GM21529 (cell line): ENCODE measurements at regions not wholly inside any gene's neighbourhood (a gene's known extent, or its start where the extent isn't known, plus 50 kb on each side); places are given as distances from the start of the nearest gene placed in this dataset.
"Not testable (repeated sequence)": the region's sequence is repeated elsewhere in the genome, so short reads cannot be mapped to it uniquely, and the experiment has no call there.

ENCODE experiments used
- ATAC-seq: cut with Tn5 transposase; IDR thresholded peaks from one replicate; pipeline ENCODE4 v1.9.1; 2021; ENCODE audit not compliant: unreplicated experiment

DNA sequence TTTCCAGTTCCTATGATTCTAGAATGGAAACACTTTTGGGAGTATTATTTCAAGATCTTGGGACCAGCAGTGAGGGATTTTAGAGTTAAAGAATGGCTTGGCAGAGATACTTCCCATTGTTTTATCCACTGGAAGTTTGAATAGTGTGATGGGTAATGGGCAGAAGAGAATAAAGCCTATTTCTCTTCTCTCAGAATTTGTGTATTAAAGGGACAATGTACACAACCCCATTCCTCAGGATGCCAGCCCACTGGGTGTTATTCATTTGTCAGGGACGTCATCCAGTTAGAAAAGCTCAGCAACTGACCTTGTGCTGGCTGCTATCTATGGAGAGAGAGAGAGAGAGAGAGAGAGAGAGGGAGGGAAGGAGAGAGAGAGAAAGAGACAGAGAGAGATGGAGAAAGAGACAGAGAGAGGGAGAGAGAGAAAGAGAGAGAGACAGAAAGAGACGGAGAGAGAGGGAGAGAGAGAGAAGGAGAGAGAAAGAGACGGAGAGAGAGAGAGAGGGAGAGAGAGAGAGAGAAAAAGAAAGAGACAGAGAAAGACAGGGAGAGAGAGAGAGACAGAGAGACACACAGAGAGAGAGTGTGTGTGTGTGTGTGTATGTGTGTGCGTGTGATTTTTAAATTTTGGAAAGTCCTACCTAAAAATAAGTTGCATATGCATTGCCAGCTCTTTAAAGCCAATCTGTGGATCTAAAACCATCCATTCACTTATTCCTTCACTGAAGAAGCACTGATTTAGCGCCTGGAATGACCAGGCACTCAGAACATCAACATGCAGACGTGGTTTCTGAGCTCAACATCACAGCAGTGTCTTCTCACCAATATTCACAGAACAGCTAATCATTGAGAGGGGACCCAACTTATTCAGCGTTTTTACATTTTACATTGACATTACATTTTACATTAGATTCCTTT lies 388.8 kb downstream of the THBS2 start:
- no peak for ATAC-seq

DNA sequence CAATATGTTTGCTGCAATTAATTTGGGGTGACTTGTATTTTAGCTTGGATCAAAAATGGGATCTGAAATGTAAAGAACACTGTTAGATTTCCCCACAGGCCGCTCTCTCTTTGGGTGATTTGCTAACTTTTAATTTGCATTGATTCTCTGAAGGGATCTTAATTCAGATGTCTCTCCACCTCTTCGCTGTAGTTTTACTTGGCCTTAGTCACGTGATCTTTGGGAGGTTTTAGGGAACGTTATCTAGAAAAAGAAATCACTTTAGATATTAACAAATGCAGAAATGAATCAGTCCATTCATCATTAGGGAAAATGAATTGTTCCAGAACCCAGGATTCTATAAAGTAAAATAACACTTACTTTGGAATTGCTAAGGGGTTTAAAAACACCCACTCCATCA lies 390.2 kb downstream of the THBS2 start:
- ATAC-seq, result no peak

DNA sequence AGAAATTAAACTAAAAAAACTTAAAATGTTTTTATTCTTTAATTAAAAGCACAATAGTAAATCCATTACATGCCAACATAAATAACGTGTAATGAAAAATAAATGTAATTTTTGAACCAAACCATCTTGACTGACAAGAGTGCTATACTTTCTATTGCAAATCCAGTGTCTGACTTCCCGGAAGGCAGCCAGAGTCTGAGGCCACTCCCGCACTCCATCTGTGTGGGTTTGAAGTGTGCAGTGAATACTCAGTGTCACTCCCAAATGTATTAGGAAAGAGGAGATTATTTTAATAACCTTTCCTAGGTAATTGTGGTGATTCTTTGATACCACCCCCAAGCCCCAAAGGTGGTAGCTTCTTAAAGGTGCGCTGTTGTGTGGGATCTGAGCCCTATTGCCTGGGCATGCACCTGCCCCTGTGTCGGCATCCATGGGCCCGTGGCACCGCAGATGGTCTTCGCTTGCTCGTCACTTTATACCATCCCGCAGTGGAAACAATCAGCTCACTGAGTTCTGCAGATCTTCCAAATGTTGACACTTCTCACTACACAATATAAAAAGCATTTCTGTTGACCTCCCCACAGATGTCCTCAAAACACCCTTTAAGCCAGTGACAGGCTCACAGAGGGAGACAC lies 391.2 kb downstream of the THBS2 start:
- ATAC-seq, result no peak

DNA sequence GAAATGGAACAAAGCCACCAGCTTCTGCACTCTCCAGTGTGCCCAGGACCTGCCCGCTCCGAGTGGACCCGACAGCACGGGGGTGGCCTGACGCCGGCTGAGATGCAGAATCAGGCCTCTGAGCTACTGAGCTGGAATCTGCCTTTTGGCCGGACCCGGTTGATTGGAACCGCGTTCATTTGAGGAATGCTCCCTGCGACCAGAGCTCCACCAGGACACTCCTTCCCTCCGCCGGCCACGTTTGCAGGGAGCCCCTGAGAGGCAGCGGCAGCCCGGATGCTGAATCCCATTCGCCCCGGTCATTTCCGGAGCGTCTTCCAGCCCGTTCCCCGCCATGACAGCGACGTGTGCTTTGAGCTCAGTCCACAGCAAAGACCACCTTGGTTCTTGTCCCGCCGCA lies 392.7 kb downstream of the THBS2 start:
- ATAC-seq, result no peak

DNA sequence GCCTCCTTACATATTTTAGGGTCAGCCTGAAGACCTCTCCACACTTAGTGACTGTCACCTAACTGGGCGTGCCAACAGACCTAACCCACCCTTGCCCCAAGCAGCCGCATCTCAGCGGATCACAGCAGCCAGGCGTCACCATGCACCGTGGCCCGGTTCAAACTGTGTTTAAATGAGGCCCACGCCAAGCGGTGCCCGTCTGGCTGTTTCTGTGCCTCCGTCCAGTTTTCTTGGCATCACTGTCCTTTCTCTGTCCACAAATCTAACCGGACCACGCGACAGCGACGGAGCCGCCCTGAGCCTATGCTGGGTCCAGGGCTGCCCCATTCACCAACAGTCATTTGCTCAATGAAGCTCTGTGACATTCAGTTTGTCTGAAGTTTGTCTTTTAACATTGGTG lies 393.3 kb downstream of the THBS2 start:
- no peak for ATAC-seq

DNA sequence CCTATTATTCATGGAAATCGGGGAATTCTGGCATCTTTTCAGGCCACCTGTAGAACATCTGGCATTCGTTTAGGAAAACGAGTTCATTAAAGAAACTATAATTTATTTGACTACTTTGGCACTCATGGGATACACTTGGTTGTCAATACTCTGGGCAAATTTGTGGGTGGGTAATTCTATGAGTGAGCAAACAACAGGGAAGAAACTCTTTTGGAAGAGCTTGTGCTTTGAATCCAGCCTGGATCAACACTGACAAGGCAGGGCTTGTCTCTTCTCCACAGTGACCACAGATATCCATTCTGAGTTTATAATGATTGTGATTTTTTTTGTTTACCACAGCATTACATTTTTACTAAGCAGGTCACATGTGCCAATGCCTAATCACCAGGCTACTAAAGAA lies 394.7 kb downstream of the THBS2 start:
- ATAC-seq, result no peak

DNA sequence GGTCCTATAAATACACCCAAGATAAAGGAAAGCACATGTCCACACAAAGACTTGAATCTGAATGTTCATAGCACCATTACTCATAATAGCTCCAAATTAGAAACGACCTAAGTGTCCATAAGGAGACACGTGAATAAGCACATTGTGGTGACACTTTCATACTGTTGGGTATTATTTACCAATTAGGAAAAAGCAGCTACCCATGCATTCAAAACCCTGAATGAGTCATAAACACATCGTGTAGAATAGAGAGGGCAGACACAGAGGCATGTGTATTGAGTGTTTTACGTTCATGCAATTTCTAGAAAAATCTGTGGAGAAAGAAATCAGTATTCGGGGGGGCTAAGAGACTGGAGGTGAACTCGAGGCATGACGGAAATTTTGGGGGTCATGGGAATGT lies 396.7 kb downstream of the THBS2 start:
- no peak for ATAC-seq

DNA sequence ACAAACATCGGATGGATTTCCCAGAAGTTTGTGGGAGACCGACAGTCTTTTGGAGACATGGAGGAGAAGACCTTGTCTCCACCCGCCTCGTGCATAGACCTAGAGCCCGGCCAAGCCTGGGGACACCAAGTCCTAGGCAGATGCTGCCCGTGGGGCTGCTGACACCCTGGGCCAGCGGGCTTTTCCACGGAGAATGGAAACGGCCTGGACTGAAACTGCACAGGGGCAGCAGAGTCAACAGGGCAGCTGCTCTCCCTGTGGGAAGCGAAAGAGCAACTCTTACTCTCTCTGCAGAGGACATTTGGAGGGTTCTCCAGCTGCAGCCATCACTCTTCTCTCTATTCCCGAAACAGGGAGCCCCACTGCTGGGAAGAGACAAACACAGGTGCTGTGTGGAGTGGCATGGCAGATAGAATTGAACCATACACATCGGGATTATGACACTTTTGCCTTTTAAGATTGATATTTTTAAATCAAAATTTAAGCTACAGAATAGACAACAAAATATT lies 401.2 kb downstream of the THBS2 start:
- ATAC-seq, result no peak

DNA sequence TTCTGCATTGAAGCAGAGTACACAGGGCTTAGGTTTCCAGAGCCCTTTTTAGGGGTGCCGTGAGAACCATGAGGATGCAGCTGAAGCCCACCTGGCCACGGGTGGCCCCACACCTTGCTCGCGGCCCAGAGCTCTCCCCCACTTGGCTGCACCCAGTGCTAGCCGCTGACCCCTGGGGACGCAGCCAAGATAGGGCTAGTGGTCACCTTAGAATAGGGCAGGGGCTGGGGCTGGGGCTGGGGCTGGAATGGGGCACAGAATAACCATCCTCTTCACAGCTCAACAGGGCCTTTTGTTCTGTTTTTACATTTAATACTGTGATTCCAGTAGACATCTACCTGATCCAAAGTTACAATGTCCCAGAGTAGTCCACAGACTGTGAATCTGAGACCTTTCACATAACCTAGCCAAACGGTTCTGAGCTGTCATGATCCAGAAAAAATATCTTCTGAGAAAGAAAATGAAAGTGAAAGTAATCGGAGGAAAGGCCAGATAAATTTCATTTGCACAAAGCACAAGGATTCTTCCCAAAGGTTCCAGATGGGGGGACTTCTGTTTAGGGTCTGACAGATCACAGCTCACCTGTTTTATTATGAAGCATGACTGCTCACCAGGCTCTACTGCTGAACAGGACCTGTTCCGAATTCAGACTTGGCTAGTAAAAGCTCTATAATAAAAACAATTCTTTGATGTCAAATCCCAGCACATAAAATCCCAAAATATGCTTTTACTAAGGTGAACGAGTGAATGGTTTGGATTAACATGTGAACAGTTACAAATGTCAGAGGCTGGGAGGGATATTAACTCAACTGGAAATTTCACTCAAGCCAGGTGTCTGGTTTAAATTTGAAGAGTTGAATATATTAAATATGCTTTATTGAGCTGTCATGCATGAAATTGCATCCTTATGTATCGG lies 401.9 kb downstream of the THBS2 start:
- ATAC-seq, result no peak

DNA sequence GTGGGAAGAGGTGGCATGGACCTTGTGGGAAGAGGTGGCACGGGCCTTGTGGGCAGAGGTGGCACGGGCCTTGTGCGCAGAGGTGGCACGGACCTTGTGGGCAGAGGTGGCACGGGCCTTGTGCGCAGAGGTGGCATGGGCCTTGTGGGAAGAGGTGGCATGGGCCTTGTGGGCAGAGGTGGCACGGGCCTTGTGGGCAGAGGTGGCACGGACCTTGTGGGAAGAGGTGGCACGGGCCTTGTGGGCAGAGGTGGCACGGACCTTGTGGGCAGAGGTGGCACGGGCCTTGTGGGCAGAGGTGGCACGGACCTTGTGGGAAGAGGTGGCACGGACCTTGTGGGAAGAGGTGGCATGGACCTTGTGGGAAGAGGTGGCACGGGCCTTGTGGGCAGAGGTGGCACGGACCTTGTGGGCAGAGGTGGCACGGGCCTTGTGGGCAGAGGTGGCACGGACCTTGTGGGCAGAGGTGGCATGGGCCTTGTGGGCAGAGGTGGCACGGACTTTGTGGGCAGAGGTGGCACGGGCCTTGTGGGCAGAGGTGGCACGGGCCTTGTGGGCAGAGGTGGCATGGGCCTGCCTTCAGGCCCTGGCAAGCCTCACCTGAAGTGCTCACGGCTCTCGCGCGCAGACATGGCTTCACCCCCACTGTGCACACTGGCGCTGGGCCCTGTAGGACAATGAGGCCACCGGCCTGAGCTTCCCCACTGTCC lies 403.5 kb downstream of the THBS2 start:
- not testable (repeated sequence) for ATAC-seq

DNA sequence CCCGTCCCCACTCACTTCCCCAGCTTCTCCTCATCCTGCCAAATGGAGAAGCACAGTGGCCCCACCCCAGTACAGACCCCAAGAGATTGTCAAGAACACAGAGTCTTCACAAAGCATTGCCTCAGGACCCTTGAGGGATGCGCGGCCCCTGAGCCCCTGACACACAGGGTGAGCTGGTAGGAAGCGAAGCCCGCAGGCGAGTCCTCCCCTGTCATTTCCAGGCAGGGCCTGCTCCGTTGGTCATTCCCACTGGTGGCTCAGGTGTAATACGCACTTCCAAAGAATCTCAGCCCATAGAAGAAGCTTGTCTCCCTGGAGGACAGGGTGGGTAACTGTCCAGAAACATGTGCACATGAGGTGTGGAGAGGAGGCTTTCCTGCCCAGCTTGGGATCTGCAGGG lies 404.2 kb downstream of the THBS2 start:
- no peak for ATAC-seq

DNA sequence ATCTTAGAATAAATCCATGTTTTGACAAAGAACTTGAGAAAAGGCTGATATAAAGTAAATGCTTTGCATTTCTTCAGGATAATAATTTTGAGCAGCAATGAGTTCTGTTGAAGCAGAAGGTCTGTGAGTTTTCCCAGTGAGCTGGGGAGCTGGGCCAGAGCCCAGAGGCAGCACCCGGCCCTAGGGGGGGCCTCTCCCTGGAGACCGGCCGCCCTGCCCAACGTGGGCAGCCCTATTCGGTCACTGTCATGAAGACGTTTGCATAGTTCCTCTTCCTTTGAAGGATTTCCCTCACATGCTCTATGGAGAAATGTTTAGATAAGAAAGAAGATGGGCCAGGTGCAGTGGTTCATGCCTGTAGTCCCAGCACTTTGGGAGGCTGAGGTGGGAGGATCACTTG lies 404.8 kb downstream of the THBS2 start:
- no peak for ATAC-seq

DNA sequence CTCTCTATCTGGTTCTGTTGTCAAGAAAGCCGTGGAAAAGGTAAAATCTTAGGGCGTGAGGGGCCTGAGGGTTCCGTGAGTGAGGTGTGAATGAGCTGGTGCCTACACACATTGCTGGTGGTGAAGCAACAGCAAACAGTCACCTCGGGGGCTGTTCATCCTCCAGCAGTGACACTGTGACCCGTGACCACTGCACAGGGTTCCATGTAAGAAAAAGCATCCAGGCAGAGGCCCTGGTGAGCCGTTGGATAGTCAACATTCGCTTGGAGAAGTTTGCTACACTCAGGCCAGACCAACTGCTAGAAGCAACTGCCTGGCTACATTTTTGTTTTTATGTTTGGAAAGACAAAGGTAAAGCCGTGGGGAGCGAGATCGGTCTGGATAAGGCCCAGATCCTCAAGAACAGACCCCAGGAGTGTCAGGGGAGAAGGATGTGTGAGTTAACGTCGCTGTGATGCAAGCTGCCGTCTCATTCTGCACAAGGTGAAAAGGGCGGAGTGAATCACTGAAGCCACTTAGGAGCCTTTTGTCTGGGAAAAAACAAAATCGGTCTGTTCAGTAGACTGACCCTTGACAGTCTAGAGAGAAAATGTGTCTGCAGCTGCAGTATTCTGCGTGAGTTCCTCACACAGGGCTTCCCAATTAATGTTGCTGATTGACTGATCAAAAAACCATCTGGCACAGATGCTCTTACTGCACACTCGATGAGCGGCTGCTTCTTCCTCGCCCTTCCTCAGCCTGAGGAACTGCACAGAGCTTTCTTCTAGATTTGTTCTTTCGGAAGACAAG lies 404.0 kb downstream of the SMOC2 start:
- no peak for ATAC-seq

DNA sequence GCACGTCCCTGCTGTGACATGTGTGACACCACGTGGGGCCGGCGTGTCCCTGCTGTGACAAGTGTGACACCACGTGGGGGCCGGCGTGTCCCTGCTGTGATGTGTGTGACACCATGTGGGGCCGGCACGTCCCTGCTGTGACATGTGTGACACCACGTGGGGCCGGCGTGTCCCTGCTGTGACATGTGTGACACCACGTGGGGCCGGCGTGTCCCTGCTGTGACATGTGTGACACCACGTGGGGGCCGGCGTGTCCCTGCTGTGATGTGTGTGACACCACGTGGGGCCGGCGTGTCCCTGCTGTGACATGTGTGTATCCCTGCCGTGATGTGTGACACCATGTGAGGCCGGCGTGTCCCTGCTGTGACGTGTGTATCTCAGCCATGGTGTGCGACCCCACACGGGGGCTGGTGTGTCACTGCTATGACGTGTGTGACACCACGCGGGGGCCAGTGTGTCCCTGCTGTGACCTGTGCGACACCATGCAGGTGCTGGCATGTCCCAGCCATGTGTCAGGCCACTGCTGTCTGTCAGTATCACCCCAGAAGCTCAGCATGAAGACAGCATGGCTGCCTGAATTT lies 401.7 kb downstream of the SMOC2 start:
- ATAC-seq, result not testable (repeated sequence)

DNA sequence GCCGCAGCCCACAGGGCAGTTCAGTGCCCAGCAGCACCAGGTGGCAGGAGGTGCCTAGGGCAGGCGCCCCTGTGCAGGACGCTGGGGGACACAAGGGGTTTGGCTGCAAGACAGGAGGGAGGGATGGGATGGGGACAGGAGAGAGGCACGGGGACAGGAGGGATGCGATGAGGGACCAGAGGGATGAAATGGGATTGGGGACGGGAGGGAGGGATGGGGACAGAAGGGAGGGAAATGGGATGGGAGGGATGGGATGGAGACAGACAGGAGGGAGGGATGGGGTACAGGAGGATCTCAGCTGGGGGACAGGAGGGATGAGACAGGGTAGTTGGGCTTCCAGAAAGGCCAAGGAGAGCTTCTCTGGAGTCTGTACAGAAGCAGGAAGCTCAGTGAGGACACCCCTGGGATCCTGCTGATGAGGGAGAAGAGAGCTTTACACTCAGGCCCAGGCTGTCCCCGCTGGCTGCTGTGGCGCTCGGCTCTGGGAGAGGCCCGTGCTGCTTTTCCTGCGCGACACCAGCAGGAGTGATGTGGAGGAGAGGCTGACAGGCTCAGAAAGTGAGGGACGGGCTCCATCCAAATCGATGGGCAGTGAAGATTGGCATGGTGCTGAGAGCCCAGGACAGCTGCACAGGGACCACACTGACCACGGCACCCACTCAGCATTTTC lies 400.8 kb downstream of the SMOC2 start:
- no peak for ATAC-seq

DNA sequence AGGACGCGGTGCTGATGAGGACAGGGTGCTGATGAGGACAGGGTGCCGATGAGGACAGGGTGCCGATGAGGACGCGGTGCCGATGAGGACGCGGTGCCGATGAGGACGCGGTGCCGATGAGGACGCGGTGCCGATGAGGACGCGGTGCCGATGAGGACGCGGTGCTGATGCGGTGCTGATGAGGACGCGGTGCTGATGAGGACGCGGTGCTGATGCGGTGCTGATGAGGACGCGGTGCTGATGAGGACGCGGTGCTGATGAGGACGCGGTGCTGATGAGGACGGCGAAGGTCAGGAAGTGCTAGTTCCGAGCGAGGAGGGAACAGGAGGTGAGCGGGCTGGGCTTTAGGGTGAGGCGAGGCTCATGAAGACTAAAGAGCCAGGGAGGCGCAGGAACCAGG lies 399.9 kb downstream of the SMOC2 start:
- ATAC-seq, result not testable (repeated sequence)

DNA sequence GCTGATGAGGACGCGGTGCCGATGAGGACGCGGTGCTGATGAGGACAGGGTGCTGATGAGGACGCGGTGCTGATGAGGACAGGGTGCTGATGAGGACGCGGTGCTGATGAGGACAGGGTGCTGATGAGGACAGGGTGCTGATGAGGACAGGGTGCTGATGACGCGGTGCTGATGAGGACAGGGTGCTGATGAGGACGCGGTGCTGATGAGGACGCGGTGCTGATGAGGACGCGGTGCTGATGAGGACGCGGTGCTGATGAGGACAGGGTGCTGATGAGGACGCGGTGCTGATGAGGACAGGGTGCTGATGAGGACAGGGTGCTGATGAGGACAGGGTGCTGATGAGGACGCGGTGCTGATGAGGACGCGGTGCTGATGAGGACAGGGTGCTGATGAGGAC lies 399.3 kb downstream of the SMOC2 start:
- not testable (repeated sequence) for ATAC-seq

DNA sequence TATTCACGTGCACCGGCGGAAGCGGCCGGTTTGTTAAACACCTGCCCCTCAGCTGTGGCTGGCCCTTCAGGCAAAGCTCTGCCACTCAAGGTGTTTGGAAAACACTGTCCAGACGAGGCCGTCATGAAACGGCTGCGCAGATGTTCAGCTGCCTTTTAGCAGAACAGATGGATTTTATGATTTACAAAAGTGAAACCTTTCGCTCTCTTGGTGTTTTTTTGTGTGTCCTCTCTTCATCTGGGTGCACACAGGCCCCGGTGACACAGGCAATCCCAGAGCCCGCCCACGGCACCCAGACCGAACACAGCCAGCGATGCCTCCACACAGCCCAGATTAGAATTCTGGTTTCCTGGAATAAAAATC lies 397.0 kb downstream of the SMOC2 start:
- ATAC-seq, result no peak
